HK-2 (cell line): ENCODE measurements at regions not wholly inside any gene's neighbourhood (a gene's known extent, or its start where the extent isn't known, plus 50 kb on each side); places are given as distances from the start of the nearest gene placed in this dataset.

ENCODE experiments used
- DNase-seq: peaks from one replicate; pipeline ENCODE4 v3.0.0-alpha.2; 2018; ENCODE audit not compliant: unreplicated experiment

DNA sequence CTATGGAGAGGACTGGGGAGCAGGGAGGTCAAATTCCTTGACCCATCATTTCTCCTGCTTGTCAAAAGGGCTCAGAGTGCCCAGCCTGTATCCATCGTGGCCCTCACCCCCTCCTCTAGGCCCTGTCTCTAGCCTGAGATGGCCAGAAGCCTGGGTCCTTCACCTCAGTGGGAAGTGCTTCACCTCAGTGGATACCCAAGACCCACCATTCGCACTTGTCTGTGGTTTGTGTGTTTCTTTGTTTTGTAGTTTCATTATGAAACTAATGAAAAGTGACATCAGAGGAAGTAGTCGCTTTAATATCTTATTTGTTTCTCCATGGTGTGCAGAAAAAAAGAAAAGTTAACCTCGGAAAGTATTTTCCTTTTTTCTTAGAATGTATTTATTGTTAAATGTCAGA lies 194.0 kb upstream of the CADM1 start:
- DNase-seq = no peak

- DNase-seq = no peak
Measured at GRCh38 chr11:115696563-115696962, 192.3 kb upstream of the CADM1 start.

DNA sequence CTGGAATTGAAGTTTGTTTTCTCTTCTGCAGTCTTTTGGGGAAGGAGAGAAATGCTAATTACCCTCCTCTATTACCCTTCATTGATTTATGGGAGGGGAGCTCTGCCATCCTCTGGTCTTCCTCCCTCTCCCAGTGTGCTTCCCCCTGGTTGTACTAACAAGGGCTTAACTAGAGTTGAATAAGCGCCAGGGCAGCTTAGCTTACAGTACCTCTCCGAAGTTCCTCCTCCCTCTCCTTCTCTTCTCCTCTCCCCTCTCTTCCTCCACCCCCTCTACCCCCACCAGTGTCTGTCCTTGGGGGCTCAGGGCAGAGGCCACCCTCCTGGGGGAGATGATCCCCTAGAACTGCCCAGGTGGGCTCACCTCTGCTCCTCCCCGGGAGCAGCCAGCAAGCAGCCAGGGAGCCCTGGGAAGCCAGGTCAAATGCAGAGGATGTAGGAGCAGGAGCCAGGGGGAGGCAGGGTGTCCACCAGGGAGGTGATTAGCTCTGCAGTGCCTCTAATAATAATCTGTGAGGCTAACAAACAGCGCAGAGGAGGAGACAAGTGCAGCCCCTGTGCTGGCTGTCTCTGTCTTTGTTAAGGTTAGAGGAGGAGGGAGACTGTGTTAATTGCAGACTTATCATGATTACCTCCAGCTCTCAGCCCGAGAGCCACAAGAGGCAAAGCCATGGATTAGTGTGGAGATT lies 191.6 kb upstream of the CADM1 start:
- DNase-seq = no peak

DNA sequence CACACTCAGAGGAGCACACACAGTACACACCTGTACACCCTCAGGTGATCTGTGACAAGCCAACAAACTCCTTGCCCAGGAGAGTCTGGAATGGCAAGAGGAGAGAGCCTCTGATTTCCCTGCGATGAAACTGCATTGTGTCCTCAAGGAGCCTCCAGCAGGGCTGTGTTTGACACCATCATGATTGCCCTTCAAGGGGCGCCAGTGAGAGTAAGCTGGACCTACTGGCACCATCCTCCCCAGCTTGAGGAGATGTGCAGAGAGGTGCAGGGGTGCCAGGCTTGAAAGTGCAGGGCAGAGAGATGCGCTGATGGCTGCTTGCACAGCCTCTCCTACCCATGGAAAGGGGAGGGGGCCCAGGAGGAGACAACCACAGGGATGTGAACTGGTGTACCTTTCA lies 188.8 kb upstream of the CADM1 start:
- DNase-seq = no peak

- DNase-seq = no peak
Measured at GRCh38 chr11:115691030-115691429, 186.8 kb upstream of the CADM1 start.

DNA sequence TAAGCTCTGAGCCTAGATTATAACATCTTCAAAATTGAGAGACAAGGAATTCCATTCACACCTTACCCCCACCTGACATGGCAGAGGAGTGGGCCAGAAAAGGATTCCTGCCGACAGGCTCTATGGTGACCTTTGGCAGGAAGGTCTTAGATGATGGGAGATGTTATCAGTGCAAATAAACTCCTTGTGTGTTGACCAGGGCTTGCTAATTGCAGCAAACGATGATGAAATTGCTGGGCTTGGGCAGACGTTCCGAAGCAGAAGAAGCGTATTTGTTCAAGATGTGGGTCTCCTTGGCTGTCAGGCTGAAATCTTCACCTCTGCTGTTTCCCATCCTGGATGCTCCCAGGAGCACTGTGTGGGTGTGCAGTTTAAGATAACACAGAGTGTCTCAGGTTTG lies 183.7 kb upstream of the CADM1 start:
- DNase-seq = no peak

DNA sequence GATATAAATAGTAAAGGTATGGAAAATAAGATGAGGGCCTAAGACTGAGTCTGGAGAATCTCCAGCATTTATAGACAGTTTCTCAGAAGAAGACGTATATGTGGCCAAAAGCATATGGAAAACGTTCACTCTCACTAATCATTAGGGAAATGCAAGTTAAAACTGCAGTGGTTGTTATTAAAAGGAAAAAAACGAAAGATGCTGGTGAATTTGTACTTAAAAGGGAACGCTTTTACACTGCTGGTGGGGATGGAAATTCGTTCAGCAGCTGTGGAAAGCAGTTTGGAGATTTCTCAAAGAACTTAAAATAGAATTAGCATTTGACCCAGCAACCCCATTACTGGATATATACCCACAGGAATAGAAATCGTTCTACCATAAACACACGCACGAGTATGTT lies 180.5 kb upstream of the CADM1 start:
- DNase-seq = no peak

DNA sequence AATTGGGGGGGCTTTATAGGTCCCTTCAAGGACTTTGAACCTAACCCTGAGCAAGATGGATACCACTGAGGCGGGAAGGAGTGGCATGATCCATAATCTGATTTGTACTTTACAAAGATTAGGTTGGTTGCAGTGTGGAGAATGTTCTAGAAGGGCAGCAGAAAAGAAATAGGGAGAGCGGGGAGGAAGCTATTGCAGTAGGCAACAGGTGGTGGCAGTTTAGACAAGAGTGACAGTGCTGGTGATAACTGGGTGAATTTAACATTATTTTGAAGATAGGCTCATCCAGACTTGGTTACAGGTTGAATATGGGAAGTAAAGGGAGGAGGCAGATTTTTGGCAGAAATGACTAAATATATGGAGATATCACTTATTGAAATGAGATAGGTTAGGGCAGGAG lies 179.9 kb upstream of the CADM1 start:
- no peak for DNase-seq

DNA sequence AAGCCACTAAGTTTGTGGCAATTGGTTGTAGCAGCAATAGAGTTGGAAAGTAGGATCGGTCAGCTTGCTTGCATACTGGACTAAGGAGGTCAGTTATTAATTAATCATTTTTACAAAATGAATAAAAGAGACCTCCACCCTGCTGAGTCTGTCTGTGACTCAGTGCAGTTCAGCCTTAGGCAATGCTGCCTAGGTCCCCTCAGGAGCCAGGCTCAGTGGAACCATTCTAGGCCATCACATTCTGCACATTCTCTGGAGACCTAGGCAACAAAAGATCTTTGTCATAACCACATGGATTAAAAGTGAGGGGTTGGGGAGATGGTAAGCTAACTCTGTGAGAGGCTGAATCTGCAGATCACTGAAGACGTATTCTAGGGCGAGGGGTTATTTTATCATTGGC lies 178.7 kb upstream of the CADM1 start:
- DNase-seq = no peak

GRCh38 chr11:115682101-115682500 lies 177.9 kb upstream of the CADM1 start:
- no peak for DNase-seq

- DNase-seq = no peak
Measured at GRCh38 chr11:115679945-115680344, 175.7 kb upstream of the CADM1 start.

DNA sequence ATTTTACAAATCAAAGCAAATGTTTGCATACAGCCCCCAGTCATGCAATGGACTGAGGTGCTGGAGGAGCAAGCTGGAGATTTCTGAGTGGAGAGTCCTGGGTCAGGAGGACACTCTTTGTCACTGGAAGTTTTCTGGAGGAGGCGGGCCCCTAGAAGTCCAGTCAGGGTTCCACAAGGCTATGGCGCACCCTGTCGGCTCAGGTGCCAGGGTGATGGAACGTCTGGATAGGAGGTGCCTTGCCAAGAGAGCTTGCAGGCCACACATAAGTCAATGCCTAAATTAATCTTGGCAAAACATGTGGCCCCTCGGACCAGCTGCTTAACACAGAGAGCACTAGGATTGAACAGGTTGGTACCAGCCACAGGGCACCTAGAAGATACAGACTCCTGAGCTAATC lies 174.7 kb upstream of the CADM1 start:
- DNase-seq = no peak

GRCh38 chr11:115677190-115677589 lies 173.0 kb upstream of the CADM1 start:
- DNase-seq = no peak

DNA sequence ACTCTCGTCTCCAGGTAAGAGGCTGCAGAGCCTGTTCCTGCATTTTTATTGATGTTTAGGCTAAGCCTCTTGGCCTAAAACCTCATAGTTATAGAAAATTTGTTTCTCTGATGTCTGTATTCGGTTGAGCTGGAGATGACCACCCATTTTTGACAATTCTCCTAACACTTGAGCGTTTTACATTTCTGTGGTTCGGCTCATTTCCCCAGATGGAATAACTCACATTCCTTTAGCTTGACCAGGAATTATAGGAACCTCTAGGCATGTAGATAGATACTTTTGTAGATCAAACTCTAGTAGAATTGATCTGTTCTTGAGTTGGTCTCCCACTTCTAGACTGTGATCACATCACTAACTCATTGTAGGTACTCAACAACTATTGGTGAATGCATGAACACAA lies 172.6 kb upstream of the CADM1 start:
- DNase-seq = no peak

GRCh38 chr11:115676206-115676605 lies 172.0 kb upstream of the CADM1 start:
- DNase-seq = no peak

GRCh38 chr11:115674937-115675544 lies 170.8 kb upstream of the CADM1 start:
- no peak for DNase-seq

GRCh38 chr11:115674176-115674936 lies 170.1 kb upstream of the CADM1 start:
- no peak for DNase-seq

DNA sequence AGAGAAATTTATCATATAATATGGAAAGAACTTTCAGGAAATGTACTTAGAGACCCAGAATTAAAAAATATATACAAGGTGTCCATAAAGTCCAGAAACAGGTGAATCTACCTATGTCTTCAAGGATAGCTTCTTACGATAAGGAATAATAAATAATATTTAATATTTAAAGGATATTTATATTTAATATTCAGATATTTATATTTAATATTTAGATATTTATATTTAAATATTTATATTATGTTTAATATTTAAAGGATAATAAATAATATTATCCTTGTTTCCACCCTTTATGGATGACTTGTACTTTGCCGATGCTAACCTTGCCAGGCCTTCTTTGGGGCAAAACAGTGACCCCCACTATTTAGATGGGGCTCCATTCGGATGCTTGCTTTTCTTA lies 169.5 kb upstream of the CADM1 start:
- no peak for DNase-seq

- DNase-seq = no peak
Measured at GRCh38 chr11:115672999-115673411, 168.8 kb upstream of the CADM1 start.

- no peak for DNase-seq
Measured at GRCh38 chr11:115672412-115672811, 168.2 kb upstream of the CADM1 start.

- DNase-seq = no peak
Measured at GRCh38 chr11:115670538-115671205, 166.5 kb upstream of the CADM1 start.

GRCh38 chr11:115665958-115666357 lies 161.7 kb upstream of the CADM1 start:
- no peak for DNase-seq
